ENCODE measurements at regions not wholly inside any gene's neighbourhood (a gene's known extent, or its start where the extent isn't known, plus 50 kb on each side); places are given as distances from the start of the nearest gene placed in this dataset.
"Not testable (repeated sequence)": the region's sequence is repeated elsewhere in the genome, so short reads cannot be mapped to it uniquely, and the experiment has no call there.

DNA sequence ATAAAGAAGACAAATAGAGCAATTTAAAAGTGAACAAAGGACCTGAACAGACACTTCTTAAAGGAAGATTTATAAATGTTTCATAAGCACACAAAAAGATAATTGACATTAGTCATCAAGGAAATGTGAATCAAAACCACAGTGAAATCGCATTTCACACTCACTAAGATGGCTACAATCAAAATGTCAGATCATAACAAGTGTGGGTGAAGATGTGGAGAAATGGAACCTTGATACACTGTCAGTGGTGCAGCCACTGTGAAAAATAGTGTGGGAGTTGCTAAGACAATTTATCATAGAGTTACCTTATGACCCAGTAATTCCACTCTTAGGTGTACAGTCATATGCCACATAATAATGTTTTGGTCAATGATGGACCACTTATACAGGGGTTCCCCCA lies 54.5 kb upstream of the HTR4 start:
- no peak for DNase-seq (ENCODE audit: low spot score)

DNA sequence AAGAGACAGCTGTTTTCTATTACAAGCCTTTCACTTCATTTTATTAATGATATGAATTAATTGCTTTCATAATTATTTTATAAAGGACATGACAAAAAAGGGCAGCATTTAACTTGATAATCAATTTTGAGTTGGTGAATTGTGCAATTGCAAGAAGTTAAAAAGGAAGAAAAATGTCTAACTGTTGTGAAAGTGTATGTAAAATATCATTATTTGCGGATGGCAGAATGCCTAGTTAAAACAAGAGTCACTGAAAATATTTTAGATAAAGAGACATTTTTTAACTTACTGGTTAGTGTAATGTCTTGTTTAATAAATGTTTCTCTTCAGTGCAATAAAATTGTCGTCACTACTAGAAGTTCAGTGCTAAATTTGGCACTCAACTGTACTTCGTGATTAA lies 57.6 kb upstream of the HTR4 start:
- no peak for DNase-seq (ENCODE audit: low spot score)

DNA sequence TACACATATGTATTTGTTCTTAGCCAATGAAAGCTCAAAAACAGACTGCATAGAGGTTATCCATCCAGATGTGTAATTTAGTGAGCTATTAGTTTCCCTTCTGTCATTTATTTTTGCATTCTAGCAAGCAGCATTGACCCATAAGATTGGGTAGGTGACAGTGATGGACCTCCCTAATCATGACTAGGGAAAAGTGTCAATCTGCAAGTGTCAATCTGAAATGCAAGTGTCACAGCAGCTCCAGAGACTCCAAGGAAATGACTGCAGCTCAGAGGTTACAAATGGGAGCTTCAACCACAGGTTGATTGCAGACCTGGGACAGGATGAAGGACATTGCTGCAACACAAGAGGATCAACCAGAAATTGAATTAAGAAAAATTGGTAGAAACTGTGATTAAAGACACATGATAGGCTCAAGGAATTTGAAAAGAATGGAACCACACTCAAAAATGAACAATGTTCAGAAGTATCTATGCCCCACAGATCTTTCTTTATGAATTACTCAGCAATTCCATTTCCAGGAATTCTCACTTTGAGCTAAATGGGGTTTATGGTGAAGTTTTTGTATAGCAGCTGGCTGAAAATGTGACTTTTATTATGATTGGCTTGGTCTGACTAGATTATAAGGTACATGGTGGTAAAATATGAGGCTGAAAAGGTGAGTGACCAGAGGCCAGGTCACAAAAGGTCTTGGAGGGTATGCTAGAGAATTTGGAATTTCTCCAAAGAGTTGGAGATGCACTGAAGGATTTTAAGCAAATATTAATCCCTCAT lies 59.6 kb upstream of the HTR4 start:
- no peak for DNase-seq (ENCODE audit: low spot score)

DNA sequence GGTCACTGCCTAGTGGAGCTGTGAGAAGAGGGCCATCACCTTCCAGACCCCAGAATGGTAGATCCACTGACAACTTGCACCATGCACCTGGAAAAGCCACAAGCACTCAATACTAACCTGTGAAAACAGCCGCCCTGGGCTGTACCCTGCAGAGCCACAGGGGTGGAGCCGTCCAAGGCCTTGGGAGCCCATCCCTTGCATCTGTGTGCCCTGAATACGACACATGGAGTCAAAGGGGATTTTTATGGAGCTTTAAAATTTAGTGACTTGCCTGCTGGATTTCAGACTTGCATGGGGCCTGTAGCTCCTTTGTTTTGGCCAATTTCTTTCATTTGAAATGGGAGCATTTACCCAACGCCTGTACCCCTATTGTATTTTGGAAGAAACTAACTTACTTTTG lies 62.4 kb upstream of the HTR4 start:
- no peak for DNase-seq (ENCODE audit: low spot score)

DNA sequence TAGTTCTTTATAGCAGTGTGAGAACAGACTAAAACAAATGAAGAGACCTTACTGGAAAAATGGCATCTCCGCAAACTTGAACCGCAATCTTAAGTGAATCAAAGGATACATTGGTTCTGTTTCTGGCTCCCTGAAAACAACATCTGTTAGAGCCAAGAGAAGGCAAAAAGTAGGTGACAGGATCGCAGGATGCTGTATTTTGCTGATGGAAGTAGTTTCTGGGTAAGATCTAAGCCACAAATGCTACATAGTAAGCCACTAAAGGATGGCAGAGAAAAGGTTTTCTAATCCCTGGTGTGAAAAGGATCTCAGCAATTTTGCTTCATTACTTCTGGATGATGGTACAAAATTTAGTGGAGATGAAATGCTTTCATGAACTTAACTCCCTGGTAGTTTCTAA lies 63.3 kb upstream of the HTR4 start:
- DNase-seq (ENCODE audit: low spot score): no peak

DNA sequence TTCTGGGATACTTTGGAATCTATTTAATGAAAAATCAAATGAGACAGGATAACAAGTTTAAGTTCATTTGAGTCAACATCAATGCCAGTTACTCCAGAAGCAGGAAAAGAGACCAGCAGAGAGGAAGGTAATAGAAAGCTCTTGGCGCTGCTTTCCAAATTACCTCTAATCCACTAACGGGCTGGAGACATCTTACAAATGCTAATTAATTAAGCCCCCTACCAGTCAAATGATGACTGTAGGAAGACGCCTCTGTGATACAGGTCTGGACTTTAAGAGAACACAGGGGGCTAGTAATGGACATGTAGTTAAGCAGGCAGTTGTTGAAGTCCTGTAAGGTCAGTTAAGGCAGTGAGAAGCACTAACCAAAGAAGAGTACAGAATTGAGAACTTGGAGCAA lies 65.3 kb upstream of the HTR4 start:
- no peak for DNase-seq (ENCODE audit: low spot score)

DNA sequence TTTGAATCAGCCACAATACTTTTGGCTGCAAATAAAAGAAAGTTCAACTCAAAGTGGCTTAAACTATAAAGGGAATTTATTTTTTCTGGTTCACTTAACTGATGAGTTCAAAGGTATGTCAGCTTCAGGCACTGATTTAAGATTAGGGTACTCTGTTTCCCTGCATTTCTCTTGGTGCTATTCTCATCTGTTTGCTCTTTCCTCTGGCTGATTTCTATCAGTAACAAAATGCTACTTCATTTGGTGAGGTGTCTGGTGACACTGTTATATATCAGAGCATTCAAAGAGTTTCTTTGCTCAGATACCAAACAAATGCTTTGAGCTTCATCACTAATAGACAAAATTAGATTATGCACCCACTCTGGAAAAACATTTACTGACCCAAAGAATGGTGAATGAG lies 65.9 kb upstream of the HTR4 start:
- no peak for DNase-seq (ENCODE audit: low spot score)

DNA sequence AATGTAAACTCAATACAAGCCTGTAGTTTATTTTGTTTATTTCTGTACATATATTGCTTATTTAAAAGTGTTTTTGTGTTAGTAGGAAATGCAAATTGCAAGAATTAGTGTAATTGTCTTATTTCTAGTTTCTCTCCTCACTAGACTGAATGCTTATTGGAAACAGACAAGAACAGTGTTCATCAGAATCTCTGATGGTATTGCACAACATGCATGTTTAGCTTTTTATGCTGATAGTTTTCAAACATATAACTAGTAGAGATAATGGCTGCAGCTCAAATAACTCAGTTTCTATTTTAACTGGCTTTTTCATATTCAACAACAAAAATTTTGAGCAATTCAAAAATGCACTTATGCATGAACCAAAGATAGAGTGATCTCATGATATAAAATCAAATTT lies 68.8 kb upstream of the HTR4 start:
- DNase-seq (ENCODE audit: low spot score): no peak

DNA sequence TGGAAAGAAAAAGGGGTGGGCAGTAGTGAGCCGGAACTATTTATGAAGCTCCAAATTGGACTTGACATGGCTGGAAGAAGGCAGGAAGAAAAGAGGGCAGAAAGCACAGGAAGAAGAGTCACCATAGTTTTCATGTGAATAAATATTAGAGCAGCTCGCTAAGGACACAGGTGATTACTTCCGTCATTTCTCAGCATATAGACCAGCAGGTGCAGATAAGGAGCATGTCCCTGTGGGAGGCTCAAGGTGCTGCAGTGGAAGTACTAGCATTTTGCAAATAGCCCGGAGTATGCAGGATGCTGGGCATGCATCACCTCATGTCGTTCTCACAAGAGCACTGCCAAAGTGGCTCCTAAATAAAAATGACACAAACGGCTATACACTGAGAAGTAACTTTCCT lies 71.3 kb upstream of the HTR4 start:
- no peak for DNase-seq (ENCODE audit: low spot score)

DNA sequence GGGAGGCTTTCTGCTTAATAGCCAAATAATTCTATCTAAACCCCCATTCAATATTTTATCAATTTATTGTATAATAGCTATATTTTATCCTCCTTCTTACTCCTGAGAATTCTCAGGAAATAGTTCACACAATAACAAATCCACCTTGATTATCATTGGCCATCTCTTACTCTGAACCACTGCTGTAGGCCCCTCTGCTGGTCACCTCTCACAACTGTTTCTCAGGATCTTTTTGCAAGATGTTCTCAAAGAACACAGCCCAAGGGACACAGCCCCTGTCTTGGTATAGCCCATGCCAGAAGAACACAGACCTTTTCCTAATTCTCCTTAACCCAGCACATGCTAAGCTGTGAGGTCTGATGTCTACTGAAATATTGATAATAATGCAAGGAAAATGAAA lies 74.9 kb upstream of the HTR4 start:
- no peak for DNase-seq (ENCODE audit: low spot score)

DNA sequence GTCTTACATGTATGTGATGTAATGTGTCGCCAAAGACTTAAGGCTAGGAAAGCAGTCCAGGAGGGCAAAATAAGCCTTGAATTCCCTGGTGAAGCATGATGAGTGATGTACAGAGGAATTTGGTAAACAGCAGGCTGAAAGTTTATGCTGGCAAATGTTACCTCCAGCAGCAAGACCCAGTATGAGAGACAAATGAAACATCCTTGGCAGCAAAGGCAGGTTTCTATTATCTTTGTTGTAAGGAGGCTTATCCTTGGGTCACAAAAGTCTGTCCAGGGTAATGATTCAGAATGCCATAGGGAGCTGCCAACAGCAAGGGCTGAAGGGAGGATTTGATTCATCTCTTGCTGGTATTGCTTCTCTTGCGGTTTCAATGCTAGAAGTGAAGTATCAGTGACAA lies 75.9 kb upstream of the HTR4 start:
- DNase-seq (ENCODE audit: low spot score): no peak

DNA sequence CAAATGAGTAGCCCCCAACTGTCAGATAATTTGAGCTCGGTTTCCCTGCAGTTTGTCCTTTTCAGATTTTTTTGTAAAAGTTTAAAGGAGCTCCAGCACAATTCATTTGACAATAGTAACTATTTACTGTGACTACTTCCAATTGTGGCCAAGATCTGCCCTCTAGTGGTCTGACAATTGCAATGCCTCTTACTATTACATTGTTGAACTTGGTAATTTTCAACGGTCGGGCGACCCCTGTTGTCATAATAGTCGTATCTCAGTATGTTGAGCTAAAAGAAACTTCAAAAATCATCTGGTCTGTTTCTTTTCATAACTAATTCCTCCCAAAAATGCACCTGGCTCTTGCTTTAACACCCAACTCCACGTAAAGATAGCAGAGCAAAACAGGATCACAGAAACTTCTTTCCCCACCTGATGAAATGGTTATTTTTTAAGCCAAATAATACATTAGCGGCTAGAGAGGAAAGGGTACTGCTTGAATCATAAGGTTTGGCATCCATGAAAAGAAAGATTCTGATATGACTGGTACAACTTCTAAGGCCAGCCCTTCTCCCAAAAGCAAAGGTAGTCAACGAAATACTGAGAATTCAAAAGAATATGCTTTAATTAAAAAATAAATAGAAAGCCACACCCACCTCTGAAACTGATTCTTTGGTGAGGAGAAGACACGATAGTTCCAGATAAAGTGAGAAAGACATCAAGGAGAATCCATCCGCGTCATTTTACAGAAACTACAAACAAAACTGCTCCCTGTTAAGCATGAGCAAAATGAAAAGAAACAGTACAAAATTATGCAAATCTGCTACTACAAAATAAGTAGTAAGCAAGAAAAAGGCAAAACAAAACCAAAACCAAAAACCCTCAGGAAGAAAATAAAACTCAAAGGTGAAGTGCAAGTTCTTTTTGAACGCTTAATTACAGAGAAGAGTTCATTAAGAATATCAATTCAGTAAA lies 76.9 kb upstream of the HTR4 start:
- peak; percentile 85 for DNase-seq (ENCODE audit: low spot score)

DNA sequence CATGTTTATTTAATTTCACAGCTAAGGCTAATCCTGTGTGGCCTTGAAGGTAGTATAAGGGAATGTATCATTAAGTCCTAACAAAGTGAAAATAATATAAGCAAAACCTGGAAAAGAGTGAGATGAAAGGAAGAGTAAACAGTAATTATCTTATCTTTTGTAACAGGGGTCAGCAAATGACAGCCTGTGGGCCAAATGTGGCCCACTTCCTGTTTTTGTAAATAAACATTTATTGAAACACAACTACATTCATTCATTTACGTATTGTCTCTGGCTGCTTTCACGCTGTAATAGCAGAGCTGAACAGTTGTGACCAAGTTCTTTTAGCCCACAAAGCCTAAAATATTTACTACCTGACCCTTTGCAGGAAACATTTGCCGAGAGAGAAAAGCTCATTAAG lies 78.4 kb upstream of the HTR4 start:
- DNase-seq (ENCODE audit: low spot score): no peak

DNA sequence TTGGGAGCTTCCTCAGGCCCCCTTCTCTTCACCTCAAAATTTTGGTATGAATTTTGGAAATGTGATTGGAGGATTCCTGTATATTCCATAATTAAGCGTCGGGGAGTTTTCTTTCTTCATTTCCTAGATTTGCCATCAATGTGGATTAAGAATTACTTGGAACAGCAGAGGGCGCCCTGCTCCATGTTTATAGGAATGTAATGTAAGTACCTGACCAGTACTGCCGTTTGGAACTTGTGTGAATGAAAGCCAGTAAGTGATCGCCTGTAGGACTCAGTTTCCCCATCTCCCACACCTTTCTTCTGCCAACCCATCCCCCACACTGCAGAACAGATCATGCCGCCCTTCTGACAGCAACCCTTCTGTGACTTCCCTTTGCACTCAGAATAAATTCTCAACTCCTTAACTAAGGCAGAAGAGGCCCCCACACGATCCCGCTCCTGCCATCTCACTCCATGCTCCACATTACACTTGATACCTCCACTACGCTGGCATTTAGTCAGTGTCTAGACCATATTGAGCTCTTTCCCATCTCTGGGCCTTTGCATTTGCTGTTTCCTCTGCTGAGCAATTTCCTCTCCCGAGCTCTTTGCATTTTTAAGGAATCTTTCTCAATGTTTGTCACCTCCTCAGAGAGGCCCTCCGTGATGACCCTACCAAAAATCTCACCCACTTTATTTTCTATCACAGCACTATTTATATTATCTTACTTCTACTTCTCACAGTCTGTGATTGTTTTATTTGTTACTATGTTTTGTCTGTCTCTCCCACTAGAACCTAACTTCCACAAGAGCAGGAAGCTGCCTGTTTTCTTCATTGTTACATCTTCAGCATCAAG lies 79.5 kb upstream of the HTR4 start:
- DNase-seq (ENCODE audit: low spot score): peak; percentile 77

DNA sequence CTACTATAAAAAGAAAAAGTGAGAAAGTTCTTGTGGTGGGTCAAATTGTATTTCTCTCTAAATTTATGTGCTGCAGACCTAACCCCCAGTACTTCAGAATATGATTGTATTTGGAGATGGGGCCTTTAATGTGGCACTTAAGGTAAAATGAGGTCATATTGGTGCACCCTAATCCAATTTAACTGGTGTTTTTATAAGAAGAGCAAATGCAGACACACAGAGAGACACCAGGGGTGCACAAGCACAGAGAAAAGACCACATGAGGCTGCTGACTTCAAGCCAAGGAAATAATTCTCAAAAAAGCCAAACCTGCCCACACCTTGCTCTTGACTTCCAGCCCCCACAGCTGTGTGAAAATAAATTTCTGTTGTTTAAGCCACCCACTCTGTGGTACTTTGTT lies 80.2 kb upstream of the HTR4 start:
- no peak for DNase-seq (ENCODE audit: low spot score)

DNA sequence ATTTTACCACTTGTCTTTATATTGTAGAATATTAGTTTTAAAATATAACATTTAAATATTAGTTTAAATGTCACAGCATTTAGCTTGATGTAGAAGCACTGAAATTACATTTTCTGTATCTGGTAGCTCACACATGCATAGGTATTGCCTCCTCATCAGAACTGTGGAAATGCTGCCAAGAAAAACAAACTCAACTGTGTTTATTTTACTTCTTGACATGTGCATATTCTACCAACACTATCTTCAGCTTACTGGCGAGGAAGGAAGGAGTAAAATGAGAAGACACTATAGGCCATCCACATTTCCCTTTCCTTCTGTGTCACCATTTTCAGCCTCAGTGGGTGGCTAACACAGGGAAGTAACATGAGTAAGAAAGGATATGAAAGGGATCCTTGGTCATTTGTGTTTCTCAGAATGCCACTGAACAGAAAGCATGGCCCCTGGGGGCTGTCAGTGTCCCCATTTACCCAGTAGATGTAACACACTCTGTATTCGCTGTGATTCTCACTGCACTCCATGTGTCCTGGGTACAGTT lies 81.0 kb upstream of the HTR4 start:
- DNase-seq (ENCODE audit: low spot score): no peak

DNA sequence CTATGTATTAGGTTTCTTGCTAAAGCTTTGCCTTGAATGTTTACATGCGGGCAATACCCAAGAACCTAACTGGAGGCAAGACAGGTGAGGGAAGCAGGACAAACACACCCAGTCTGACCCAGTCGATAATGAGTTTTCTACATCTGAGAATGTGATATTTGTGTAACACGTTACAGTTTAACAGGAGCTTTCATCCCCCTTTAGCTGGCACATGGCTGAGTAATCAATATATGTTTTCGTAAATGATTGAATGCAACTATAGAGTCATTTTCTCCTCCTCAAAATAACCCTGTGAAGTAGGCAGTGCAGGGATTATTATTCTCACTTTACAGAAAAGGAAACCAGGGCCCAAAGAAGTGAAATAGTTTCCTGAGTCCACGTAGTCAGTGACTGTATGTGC lies 84.7 kb upstream of the HTR4 start:
- no peak for DNase-seq (ENCODE audit: low spot score)

DNA sequence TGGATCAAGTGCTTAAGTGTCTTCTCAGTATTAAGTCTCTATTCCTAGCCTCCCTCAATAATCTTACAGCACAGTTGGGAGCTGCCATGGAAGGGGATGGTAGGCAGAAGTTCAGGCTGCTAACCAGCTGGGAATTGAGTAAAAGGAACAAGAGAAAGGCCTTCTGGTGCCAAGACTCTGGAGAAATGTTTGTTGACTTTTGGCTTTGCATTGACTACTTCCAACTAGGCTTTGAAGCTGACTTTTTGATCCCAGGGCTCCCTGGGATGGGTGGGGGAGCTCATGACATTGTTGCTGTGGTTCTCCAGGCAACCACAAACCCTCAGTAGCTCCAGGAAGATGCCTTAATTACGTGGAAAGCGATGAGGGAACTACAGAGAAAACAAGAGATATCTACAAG lies 85.2 kb upstream of the HTR4 start:
- DNase-seq (ENCODE audit: low spot score): no peak

DNA sequence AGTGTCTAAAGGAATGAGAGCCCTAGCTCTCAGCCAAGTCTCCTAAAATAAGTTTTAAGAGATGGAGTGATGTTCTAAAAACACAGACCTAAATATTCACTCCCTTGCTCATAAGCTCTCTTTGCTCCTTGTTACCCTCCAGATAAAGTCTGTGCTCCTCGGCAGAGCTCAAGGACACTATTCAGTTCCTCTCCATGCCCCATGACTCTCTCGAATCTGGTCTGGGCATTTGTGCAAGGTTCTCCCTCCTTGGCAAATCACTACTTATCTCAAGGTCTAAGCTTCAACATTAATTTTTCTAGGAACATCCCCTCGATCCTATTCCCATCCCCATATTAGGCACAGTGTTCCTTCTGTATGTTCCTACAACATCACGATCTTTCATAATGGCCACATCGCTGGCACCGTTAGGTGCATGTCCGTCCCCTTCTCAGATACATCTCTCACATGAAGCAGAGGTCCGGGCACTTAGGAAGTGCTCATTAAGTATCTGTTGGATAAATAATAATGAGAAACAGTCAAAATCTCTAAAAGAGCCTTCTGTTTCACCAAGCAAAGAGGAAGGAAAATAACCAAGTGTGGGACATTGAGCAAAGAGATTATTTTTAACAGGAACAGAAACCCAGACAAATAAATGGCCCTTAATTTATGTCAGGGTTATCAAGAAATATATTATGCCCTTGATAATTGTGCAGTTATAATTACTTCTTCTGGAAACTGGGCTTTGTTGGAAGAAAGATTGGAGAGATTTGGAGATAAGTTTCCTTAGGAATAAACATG lies 85.9 kb upstream of the HTR4 start:
- DNase-seq (ENCODE audit: low spot score): no peak

DNA sequence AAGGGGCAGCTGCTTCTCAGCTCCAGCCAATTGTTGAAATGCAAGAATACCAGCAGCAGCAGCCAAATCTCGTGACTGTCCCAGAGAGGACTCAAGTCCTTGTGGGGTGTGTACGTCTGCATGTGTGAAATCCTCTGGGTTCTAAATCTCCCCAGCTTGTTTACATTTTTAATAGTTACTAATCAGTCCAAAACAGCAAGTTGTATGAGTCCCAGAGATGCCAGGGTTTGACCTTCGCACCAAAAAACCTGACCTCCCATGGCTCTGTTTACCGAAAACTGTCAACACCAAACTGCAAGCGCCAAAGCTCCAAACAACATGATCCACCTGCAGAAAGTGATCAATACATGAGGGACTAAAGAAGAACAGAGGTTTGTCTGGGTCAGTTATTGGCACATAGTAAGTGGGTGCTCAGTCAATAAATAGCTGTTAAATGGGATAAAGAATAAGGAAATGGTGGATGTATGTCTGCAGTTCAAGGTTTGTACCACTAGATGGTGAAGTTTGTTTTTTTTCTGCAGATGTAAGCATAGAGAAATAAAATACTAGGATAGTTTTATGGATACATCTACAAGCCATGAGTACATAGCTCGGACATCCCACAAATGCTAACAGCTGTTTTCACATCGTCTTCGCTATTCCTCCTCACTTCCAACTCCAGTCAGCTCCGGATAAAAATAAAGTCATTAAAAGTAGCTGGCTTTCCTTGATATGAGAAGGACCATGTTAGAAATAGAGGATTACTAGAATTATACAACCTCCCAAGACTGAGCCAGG lies 85.3 kb upstream of the ADRB2 start:
- DNase-seq (ENCODE audit: low spot score): peak; percentile 63

DNA sequence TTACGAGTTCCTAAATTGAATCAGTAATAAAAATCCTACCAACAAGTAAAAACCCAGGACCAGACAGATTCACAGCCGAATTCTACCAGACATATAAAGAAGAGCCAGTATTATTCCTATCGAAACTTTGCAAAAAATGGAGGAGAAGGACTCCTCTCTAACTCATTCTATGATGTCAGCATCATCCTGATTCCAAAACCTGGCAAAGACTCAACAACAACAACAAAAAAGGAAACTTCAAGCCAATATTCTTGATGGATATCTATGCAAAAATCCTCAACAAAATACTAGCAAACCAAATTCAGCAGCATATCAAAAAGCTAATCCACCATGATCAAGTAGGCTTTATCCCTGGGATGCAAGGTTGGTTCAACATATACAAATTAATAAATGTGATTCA lies 84.6 kb upstream of the ADRB2 start:
- DNase-seq (ENCODE audit: low spot score): not testable (repeated sequence)

Measured in NAMALWA (cell line).